ENCODE measurements at regions not wholly inside any gene's neighbourhood (a gene's known extent, or its start where the extent isn't known, plus 50 kb on each side); places are given as distances from the start of the nearest gene placed in this dataset.

DNA sequence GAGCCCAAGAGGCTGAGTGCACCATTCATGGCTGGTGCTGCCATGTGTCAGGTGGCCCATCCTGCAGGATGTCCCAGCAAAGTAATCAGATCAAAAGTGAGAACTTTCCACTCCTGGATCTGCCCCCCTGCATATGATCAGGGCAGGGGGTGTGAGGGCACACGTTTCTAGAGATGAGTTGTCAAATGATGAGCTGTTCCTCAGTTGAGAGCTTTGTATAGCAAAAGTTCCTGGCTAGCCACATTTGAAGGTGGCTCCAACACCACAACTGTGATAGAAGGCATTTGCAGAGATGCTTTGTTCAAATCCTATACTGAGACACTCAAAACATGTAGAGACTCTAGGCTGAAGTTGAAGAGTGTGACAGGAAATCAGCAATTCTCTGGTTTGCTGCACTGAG is 501.8 kb downstream of the BCOR start:
- no peak for TF ChIP-seq CTCF (IDR thresholded peaks at IDR 0.05; ENCODE audit: insufficient read depth, low read length, poor library complexity, severe bottlenecking)
- TF ChIP-seq EZH2phosphoT487 (conservative IDR thresholded peaks at IDR 0.05; ENCODE audit: low read length) = no peak
